ENCODE measurements at regions not wholly inside any gene's neighbourhood (a gene's known extent, or its start where the extent isn't known, plus 50 kb on each side); places are given as distances from the start of the nearest gene placed in this dataset.

GRCh38 chr7:15947754-15948153 lies 261.3 kb upstream of the MEOX2 start:
- no peak for TF ChIP-seq EZH2 (IDR thresholded peaks at IDR 0.05; ENCODE audit: low read length, missing control alignments)
- no peak for TF ChIP-seq CTCF (conservative IDR thresholded peaks at IDR 0.05 in 1 of 2, IDR thresholded peaks at IDR 0.05 in 1 of 2; ENCODE audit: low read depth in 1 of 2, low read length in 2 of 2)
- Histone ChIP-seq H3K4me3 (replicated peaks in 1 of 4; ENCODE audit: control extremely low read depth in 1 of 4, insufficient read depth in 1 of 4, low read depth in 3 of 4, low read length in 4 of 4) (no peak overlapping the region), H3K79me2 (ENCODE audit: control insufficient read depth, insufficient read depth, low read length) (no peaks in the 10 kb centered on the region), H3K9ac (ENCODE audit: insufficient read depth, low read length) (no peak overlapping the region), H3K4me2 (ENCODE audit: extremely low read depth, insufficient read depth, low read length) (no peak overlapping the region), H2AFZ (ENCODE audit: low read length) (no peak overlapping the region), H3K9me3 (ENCODE audit: control insufficient read depth, insufficient read depth, low read depth, low read length) (no peaks in the 10 kb centered on the region), H3K27me3 (ENCODE audit: control insufficient read depth, insufficient read depth, low read length) (no peaks in the 10 kb centered on the region), H3K36me3 (ENCODE audit: control insufficient read depth, insufficient read depth, low read length) (no peaks in the 10 kb centered on the region), H3K4me1 (ENCODE audit: control insufficient read depth, extremely low read depth, insufficient read depth, low read length) (no peaks in the 10 kb centered on the region), H3K27ac (ENCODE audit: insufficient read depth, low read length) (no peak overlapping the region), H4K20me1 (ENCODE audit: control insufficient read depth, extremely low read depth, insufficient read depth, low read length) (no peaks in the 10 kb centered on the region)
- DNase-seq (ENCODE audit: low read depth in 2 of 2): peak in 1 of 2 donors; percentile 18

DNA sequence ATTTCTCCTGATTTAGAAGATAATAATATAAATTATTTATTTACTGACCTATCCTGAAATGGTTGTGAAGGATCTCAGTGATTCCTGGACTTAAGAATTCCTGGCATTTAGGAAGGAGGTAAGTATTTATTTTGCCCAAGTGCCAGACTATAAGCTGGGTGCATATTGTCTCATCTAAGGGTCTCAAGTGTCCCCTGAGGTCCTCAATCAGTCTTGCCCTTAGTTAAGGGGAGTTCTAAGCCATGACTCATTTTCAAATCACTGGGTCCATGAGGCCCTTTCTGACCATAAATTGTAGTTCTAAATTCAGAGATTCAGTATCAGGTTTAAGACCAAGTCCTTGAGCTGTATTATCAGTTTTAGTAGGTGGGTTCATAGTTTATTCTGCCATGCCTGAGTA lies 251.6 kb upstream of the MEOX2 start:
- DNase-seq (ENCODE audit: low read depth in 2 of 2): peak in 1 of 2 donors; percentile 21
- no peaks in the 10 kb centered on the region for H3K9me3 ChIP-seq (ENCODE audit: control insufficient read depth, insufficient read depth, low read depth, low read length)
- H3K27ac ChIP-seq (ENCODE audit: insufficient read depth, low read length): no peak overlapping the region
- no peaks in the 10 kb centered on the region for H3K79me2 ChIP-seq (ENCODE audit: control insufficient read depth, insufficient read depth, low read length)
- no peaks in the 10 kb centered on the region for H3K27me3 ChIP-seq (ENCODE audit: control insufficient read depth, insufficient read depth, low read length)
- no peaks in the 10 kb centered on the region for H3K36me3 ChIP-seq (ENCODE audit: control insufficient read depth, insufficient read depth, low read length)
- H4K20me1 ChIP-seq (ENCODE audit: control insufficient read depth, extremely low read depth, insufficient read depth, low read length): no peaks in the 10 kb centered on the region
- H2AFZ ChIP-seq (ENCODE audit: low read length): no peak overlapping the region
- no peak overlapping the region for H3K4me2 ChIP-seq (ENCODE audit: extremely low read depth, insufficient read depth, low read length)
- H3K4me1 ChIP-seq (ENCODE audit: control insufficient read depth, extremely low read depth, insufficient read depth, low read length): no peaks in the 10 kb centered on the region
- TF ChIP-seq CTCF (conservative IDR thresholded peaks at IDR 0.05 in 1 of 2, IDR thresholded peaks at IDR 0.05 in 1 of 2; ENCODE audit: low read depth in 1 of 2, low read length in 2 of 2) (no peak), EZH2 (IDR thresholded peaks at IDR 0.05; ENCODE audit: low read length, missing control alignments) (no peak)
- H3K9ac ChIP-seq (ENCODE audit: insufficient read depth, low read length): no peak overlapping the region
- no peak overlapping the region for H3K4me3 ChIP-seq (replicated peaks in 1 of 4; ENCODE audit: control extremely low read depth in 1 of 4, insufficient read depth in 1 of 4, low read depth in 3 of 4, low read length in 4 of 4)

- no peaks in the 10 kb centered on the region for H3K9me3 ChIP-seq (ENCODE audit: control insufficient read depth, insufficient read depth, low read depth, low read length)
- no peak overlapping the region for H3K27ac ChIP-seq (ENCODE audit: insufficient read depth, low read length)
- TF ChIP-seq CTCF (conservative IDR thresholded peaks at IDR 0.05 in 1 of 2, IDR thresholded peaks at IDR 0.05 in 1 of 2; ENCODE audit: low read depth in 1 of 2, low read length in 2 of 2) (no peak), EZH2 (IDR thresholded peaks at IDR 0.05; ENCODE audit: low read length, missing control alignments) (no peak)
- H3K4me1 ChIP-seq (ENCODE audit: control insufficient read depth, extremely low read depth, insufficient read depth, low read length): no peaks in the 10 kb centered on the region
- H3K4me2 ChIP-seq (ENCODE audit: extremely low read depth, insufficient read depth, low read length): no peak overlapping the region
- no peak overlapping the region for H2AFZ ChIP-seq (ENCODE audit: low read length)
- H3K4me3 ChIP-seq (replicated peaks in 1 of 4; ENCODE audit: control extremely low read depth in 1 of 4, insufficient read depth in 1 of 4, low read depth in 3 of 4, low read length in 4 of 4): no peak overlapping the region
- H3K9ac ChIP-seq (ENCODE audit: insufficient read depth, low read length): no peak overlapping the region
- H3K27me3 ChIP-seq (ENCODE audit: control insufficient read depth, insufficient read depth, low read length): no peaks in the 10 kb centered on the region
- peak in 1 of 2 donors; percentile 44 for DNase-seq (ENCODE audit: low read depth in 2 of 2)
- H3K79me2 ChIP-seq (ENCODE audit: control insufficient read depth, insufficient read depth, low read length): no peaks in the 10 kb centered on the region
- H3K36me3 ChIP-seq (ENCODE audit: control insufficient read depth, insufficient read depth, low read length): no peaks in the 10 kb centered on the region
- peaks cover 2% of the 10 kb centered on the region for H4K20me1 ChIP-seq (ENCODE audit: control insufficient read depth, extremely low read depth, insufficient read depth, low read length)
Measured at GRCh38 chr7:15937571-15937970, 251.1 kb upstream of the MEOX2 start.
